Activated CD8-positive, alpha-beta T cell treated with anti-CD3 and anti-CD28 coated beads for 36 hours (primary cell): ENCODE measurements at regions not wholly inside any gene's neighbourhood (a gene's known extent, or its start where the extent isn't known, plus 50 kb on each side); places are given as distances from the start of the nearest gene placed in this dataset.

ENCODE experiments used
- ATAC-seq: fragments of 200-7000 bp; cut with Tn5 transposase; one replicate; pipeline ENCODE4 v1.10.0; 2021; ENCODE audit warnings: mild to moderate bottlenecking, moderate library complexity
- CTCF ChIA-PET: fragments of 350-600 bp; sonication (Branson Sonifier 250); formaldehyde crosslinking; loops from one replicate; lab custom pipeline; 2021; ENCODE audit warnings: antibody characterized with exemption; lab: Charles Lee
- POLR2A ChIA-PET: fragments of 350-600 bp; sonication (Branson Sonifier 250); formaldehyde crosslinking; loops from one replicate; lab custom pipeline; 2021; ENCODE audit warnings: antibody characterized with exemption; lab: Charles Lee
- DNase-seq: peaks from one replicate; pipeline ENCODE4 v3.0.0-alpha.2; 2020
- H3K27ac Mint-ChIP-seq: one replicate; pipeline ENCODE4 v1.8.0; 2021; ENCODE audit warnings: mild to moderate bottlenecking, mixed read lengths
- H3K27me3 Mint-ChIP-seq: one replicate; pipeline ENCODE4 v1.8.0; 2021; ENCODE audit warnings: mixed read lengths
- H3K36me3 Mint-ChIP-seq: one replicate; pipeline ENCODE4 v1.8.0; 2021; ENCODE audit warnings: low read depth, mixed read lengths
- H3K4me1 Mint-ChIP-seq: one replicate; pipeline ENCODE4 v1.8.0; 2021; ENCODE audit warnings: low read depth, mixed read lengths
- H3K4me3 Mint-ChIP-seq: one replicate; pipeline ENCODE4 v1.8.0; 2021; ENCODE audit warnings: mild to moderate bottlenecking, moderate library complexity, mixed read lengths
- H3K9me3 Mint-ChIP-seq: one replicate; pipeline ENCODE4 v1.8.0; 2021; ENCODE audit warnings: mixed read lengths
- intact Hi-C: fragments of 100-400 bp; cut with micrococcal nuclease; formaldehyde crosslinking; loops from one replicate; pipeline ENCODE4 v1.10.0; 2022
- TF ChIP-seq, protein P1 (sequence below): fragments of 200-600 bp; IDR thresholded peaks from one replicate; pipeline ENCODE4 v1.8.0; 2022; ENCODE audit warnings: antibody characterized with exemption, mild to moderate bottlenecking

GRCh38 chr18:28652654-28653053 is 475.7 kb upstream of the CDH2 start:
- CTCF ChIA-PET, result no interaction called here
- no peak overlapping the region for H3K4me3 Mint-ChIP-seq

GRCh38 chr18:28651298-28651697 is 474.4 kb upstream of the CDH2 start:
- no peak for DNase-seq
- peaks cover 7% of the 10 kb centered on the region for H3K9me3 Mint-ChIP-seq
- CTCF ChIA-PET, result no interaction called here
- no peak overlapping the region for H3K4me3 Mint-ChIP-seq
- POLR2A ChIA-PET, result no interaction called here
- H3K27me3 Mint-ChIP-seq, result no peaks in the 10 kb centered on the region
- no peak for ATAC-seq
- intact Hi-C loops, result no loop called here
- H3K27ac Mint-ChIP-seq, result no peak overlapping the region
- H3K36me3 Mint-ChIP-seq, result no peaks in the 10 kb centered on the region
- TF ChIP-seq, protein P1, sequence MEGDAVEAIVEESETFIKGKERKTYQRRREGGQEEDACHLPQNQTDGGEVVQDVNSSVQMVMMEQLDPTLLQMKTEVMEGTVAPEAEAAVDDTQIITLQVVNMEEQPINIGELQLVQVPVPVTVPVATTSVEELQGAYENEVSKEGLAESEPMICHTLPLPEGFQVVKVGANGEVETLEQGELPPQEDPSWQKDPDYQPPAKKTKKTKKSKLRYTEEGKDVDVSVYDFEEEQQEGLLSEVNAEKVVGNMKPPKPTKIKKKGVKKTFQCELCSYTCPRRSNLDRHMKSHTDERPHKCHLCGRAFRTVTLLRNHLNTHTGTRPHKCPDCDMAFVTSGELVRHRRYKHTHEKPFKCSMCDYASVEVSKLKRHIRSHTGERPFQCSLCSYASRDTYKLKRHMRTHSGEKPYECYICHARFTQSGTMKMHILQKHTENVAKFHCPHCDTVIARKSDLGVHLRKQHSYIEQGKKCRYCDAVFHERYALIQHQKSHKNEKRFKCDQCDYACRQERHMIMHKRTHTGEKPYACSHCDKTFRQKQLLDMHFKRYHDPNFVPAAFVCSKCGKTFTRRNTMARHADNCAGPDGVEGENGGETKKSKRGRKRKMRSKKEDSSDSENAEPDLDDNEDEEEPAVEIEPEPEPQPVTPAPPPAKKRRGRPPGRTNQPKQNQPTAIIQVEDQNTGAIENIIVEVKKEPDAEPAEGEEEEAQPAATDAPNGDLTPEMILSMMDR, result no peak
- H3K4me1 Mint-ChIP-seq, result no peaks in the 10 kb centered on the region

More at GRCh38 chr18:28652654-28653053, 475.7 kb upstream of the CDH2 start:
- POLR2A ChIA-PET, result no interaction called here
- DNase-seq (no peak), ATAC-seq (no peak)
- no peak overlapping the region for H3K27ac Mint-ChIP-seq
- TF ChIP-seq, protein P1, result no peak
- no peaks in the 10 kb centered on the region for H3K36me3 Mint-ChIP-seq
- H3K4me1 Mint-ChIP-seq, result no peaks in the 10 kb centered on the region
- H3K9me3 Mint-ChIP-seq, result peaks cover 7% of the 10 kb centered on the region
- H3K27me3 Mint-ChIP-seq, result no peaks in the 10 kb centered on the region
- intact Hi-C loops, result no loop called here

- DNase-seq, result no peak
- H3K9me3 Mint-ChIP-seq, result peaks cover 7% of the 10 kb centered on the region
- CTCF ChIA-PET, result no interaction called here
- no peaks in the 10 kb centered on the region for H3K4me1 Mint-ChIP-seq
- TF ChIP-seq, protein P1, result no peak
- no peak for ATAC-seq
- intact Hi-C loops, result no loop called here
- H3K27me3 Mint-ChIP-seq, result no peaks in the 10 kb centered on the region
- H3K4me3 Mint-ChIP-seq, result no peak overlapping the region
- no peaks in the 10 kb centered on the region for H3K36me3 Mint-ChIP-seq
- POLR2A ChIA-PET, result no interaction called here
- H3K27ac Mint-ChIP-seq, result no peak overlapping the region
Observed at GRCh38 chr18:28650860-28651259, 473.9 kb upstream of the CDH2 start.

- Mint-ChIP-seq H3K36me3 (no peaks in the 10 kb centered on the region), H3K9me3 (peaks cover 7% of the 10 kb centered on the region), H3K27me3 (no peaks in the 10 kb centered on the region), H3K4me1 (no peaks in the 10 kb centered on the region), H3K4me3 (no peak overlapping the region), H3K27ac (no peak overlapping the region)
- no peak for DNase-seq
- ATAC-seq, result no peak
- POLR2A ChIA-PET, result no interaction called here
- TF ChIP-seq, protein P1, result no peak
- intact Hi-C loops, result no loop called here
- CTCF ChIA-PET, result no interaction called here
Observed at GRCh38 chr18:28647961-28648360, 471.0 kb upstream of the CDH2 start.

DNA sequence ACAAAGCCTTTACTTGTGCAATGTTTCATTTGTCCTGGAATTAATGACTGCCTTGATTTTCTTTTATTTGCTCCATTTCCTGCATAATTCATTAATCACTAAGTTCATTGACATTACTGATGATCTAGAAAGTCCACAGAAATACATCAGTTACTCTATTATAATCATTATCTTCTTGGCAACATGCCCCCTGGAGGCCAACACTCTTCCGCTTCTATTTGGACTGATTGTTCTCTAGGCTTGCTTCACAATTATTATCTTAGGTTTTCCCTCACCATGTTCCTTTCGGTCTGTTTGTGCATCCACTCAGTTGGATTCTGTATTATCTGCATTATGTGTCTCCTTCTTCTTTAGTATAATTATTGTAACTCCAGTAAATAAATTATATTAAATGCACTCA is 461.0 kb upstream of the CDH2 start:
- Mint-ChIP-seq H3K9me3 (peaks cover 9% of the 10 kb centered on the region), H3K4me3 (no peak overlapping the region), H3K27me3 (no peaks in the 10 kb centered on the region), H3K4me1 (no peaks in the 10 kb centered on the region), H3K27ac (no peak overlapping the region), H3K36me3 (no peaks in the 10 kb centered on the region)
- DNase-seq (no peak), ATAC-seq (no peak)
- ChIA-PET POLR2A (no interaction called here), CTCF (no interaction called here)
- TF ChIP-seq, protein P1, result no peak
- intact Hi-C loops, result no loop called here
